Activated gamma-delta T cell (primary cell): ENCODE measurements at regions not wholly inside any gene's neighbourhood (a gene's known extent, or its start where the extent isn't known, plus 50 kb on each side); places are given as distances from the start of the nearest gene placed in this dataset.

Experiments
- DNase-seq: peaks from one replicate; lab custom pipeline; 2025; lab: John Stamatoyannopoulos, UW

DNA sequence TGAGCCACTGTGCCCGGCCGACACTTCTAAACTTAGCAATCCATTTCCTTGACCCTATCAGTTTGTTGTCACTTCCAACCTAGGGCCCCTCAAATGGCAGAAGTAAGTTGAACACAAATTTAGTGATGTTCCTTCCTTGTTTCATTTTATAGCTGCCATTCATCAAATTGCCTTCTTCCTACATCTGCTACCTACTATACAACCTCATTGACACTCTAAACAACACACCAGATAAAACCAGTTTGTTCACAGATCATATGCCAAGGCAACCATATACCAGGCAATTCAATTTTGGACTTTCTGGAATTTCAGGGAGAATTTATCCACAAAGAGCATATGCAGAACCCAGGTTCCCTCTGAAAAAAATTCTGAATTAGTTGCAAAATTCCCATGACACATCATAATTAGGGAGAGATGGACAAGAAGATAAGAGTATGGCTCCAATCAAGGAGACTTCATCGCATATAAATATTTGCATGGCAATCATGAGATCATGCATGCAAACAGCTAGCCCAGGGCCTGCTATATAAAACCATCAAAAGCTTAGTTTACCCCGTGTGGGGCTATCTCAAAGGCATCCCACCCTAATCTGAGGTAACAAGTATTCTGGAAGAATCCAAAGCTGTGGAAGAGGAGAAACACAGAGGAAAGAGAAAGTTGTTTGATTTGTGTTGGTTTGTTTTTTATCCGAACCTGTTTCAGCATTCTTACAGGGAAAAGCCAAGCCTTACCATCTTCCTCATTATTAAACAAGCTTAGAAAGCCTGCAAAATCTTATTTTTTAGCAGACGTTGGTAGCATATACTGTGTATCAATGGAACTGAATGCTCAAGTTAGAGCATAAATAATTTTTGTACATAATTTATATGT, 132.8 kb upstream of the TNFAIP3 start:
- no peak for DNase-seq

GRCh38 chr6:137734875-137735182, 132.2 kb upstream of the TNFAIP3 start:
- no peak for DNase-seq

GRCh38 chr6:137736048-137736818, 130.8 kb upstream of the TNFAIP3 start:
- DNase-seq = no peak

- no peak for DNase-seq
Observed at GRCh38 chr6:137736911-137737310, 130.1 kb upstream of the TNFAIP3 start.

DNA sequence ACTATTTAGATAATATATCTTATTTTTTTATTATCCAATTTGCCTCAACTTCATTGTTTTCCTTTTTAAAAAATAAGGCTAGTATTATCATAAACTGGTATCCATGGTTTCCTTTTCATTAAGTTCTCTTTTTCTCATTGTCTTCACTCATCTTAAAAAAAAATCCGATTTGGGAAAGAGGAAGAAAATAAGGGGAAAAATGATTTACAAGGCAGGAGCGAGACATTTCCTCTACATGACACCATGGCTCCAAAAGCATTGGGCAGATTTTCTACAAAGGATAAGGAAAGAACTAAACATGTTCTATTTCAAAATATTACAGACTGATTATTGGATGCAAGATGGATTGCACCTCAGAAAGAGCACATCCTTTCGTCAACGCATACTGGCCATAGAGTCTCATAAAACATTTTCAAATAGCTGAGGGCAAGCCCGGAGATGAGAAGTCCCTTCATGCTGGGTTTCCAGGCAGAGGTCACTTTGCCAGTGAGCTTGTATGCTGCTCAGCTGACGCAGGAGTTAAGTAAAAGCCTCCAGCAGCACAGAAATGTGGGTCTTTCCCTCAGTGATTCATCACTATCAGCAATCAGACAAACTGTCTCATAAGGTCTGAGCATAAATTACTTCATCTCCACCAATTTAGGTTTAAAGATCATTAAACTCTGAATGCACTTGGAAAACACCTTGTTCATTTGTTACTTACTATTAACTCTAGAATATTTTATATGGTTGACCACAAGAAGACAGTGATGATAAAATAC, 129.0 kb upstream of the TNFAIP3 start:
- DNase-seq = no peak

GRCh38 chr6:137738931-137739504, 128.0 kb upstream of the TNFAIP3 start:
- no peak for DNase-seq

GRCh38 chr6:137739544-137739943, 127.5 kb upstream of the TNFAIP3 start:
- no peak for DNase-seq

DNA sequence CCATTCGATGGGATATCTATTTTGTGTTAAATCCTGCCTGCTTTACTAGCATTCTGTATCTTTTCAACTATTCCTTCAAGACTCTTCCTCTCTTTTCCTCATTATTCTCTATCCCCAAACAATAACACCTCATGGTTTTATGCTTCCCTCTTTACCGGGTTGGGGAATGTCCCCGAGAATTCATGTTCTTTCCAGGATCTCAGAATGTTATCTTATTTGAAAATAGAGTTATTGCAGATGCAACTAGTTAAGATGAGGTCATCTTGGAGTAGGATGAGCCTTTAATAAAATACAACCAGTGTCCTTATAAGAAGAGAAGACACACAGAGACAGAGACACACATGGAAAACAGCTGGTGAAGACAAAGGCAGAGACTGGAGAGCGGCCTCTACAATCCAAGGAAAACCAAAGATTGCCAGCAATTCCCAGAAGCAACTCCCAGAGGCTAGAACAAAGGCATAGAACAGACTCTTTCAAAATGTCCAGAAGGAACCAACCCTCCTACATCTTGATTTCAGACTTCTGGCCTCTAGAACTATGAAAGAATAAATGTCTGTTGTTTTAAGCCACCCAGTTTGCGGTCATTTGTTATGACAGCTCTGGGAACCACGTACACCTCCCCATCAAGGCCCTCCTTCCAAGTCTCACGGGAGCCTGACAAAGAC, 126.8 kb upstream of the TNFAIP3 start:
- no peak for DNase-seq

GRCh38 chr6:137740967-137741761, 125.9 kb upstream of the TNFAIP3 start:
- no peak for DNase-seq

DNA sequence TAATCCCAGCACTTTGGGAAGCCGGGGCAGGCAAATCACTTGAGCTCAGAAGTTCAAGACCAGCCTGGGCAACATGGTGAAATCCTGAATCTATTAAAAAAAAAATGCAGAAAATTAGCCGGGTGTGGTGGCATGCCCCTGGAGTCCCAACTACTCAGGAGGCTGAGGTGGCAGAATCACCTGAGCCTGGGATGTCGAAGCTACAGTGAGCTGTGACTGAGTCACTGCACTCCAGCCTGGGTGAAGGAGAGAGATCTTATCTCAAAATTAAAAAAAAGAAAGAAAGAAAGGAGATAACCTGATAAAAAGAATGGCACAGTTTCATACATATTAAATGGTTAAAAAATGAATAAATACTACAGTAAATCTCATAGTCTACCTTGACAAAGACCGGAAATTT, 123.6 kb upstream of the TNFAIP3 start:
- DNase-seq = no peak

DNA sequence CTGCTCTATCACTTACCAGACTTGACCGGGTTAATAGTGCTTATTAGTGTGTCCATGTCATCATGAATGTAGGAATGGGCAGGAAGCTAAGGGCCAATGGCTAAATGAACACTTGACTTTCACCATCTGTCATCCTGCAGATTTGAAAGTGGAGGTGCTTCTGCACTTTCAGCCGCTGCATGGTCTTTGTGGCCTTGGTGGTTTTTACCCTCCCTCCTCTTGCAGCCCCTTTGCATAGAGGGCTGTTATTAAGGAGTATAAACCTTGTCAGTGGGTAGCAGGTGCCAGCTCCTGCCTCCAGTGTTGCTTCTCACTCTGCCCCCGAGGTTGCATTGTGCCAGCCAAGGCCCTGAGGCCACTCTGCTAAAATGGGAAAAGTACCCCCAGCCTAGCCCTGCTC, 122.2 kb upstream of the TNFAIP3 start:
- no peak for DNase-seq

DNA sequence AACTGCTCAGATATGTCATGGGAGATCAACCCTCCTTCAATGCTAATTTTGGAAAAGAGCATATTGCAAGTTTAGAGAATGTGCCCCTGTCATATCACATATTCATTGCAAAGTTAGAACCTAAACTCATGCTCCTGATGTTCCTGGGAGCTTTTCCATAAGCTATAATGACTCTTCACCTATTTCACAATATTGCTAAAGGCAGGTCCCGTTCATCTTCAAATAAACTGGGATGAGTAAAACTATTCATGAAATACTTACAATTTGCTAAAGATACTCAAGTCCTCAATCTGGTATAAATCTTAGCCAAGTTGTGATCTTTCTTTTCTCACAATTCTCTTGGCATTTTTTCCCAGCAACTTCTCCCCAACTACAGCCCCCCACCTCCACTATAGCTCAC, 121.7 kb upstream of the TNFAIP3 start:
- DNase-seq = no peak

GRCh38 chr6:137746264-137746663, 120.8 kb upstream of the TNFAIP3 start:
- DNase-seq = no peak

- no peak for DNase-seq
Observed at GRCh38 chr6:137749696-137750211, 117.3 kb upstream of the TNFAIP3 start.

DNA sequence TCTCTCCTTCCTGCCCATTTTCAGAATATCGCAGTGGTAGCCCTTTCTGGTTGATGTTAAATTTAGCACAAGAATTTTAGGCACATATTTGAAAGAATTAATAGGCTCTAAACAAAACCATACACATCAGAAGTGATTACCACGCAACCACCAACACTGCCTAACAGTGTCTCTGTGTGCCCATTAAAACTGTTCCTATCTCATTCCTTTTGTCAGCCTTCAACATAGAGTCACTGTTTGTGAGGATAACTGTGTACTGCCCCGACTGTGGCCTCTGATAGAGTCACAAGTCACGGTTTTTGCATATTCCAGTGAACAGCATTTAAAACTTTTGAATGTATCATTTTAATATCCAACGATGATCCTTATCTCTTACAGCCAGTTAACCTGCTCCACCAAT, 116.8 kb upstream of the TNFAIP3 start:
- DNase-seq = no peak

GRCh38 chr6:137751768-137752560, 115.1 kb upstream of the TNFAIP3 start:
- no peak for DNase-seq

DNA sequence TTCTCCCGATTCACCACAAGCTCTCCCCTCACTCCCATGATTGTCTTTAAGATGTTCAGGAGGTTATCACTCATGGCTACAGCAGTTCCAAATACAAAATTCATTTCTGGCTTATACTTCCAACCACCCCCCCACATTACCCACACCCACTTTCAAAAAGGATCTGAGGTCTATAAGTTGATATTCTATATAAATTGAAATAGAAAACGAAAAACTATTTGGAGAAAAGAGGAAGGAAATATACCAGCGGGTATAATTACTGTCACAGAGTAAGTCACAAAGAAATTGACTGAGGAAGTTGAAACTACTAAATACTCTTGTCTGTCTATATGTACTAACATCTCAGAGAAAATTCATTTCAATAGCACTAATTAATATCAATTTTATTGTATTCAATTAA, 112.7 kb upstream of the TNFAIP3 start:
- DNase-seq = no peak

GRCh38 chr6:137754866-137755265, 112.2 kb upstream of the TNFAIP3 start:
- no peak for DNase-seq

GRCh38 chr6:137755284-137755683, 111.8 kb upstream of the TNFAIP3 start:
- no peak for DNase-seq

DNA sequence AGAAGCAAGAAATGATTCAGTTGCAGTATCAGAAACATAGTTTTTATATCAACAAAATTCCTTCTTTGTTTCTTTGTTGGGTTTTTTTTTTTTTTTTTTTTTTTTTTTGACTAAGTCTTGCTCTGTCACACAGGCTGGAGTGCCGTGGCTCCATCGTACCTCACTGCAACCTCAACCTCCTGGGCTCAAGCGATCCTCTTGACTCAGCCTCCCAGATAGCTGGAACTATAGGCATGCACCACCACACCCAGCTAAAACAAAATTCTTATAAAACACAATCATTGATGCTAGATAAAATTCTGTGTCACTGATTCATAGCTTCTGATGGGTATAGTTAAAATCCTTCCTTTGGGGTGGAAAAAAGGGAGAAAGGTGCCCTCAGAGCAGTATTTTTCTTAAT, 110.3 kb upstream of the TNFAIP3 start:
- DNase-seq = no peak
